Endothelial cell (in vitro differentiated cells): ENCODE measurements at regions not wholly inside any gene's neighbourhood (a gene's known extent, or its start where the extent isn't known, plus 50 kb on each side); places are given as distances from the start of the nearest gene placed in this dataset.

ENCODE experiments used
- DNase-seq: peaks from one replicate; pipeline ENCODE4 v3.0.0; 2021; ENCODE audit warnings: low spot score
- H3K27ac Mint-ChIP-seq: one replicate; pipeline ENCODE4 v1.8.0; 2021; ENCODE audit warnings: mixed read lengths, inconsistent platforms; ENCODE audit not compliant: unreplicated experiment
- H3K27me3 Mint-ChIP-seq: one replicate; pipeline ENCODE4 v1.8.0; 2021; ENCODE audit warnings: mild to moderate bottlenecking, moderate library complexity, mixed read lengths, inconsistent platforms; ENCODE audit not compliant: unreplicated experiment
- H3K36me3 Mint-ChIP-seq: one replicate; pipeline ENCODE4 v1.8.0; 2021; ENCODE audit warnings: mild to moderate bottlenecking, low read depth, mixed read lengths, inconsistent platforms; ENCODE audit not compliant: unreplicated experiment
- H3K4me1 Mint-ChIP-seq: one replicate; pipeline ENCODE4 v1.8.0; 2021; ENCODE audit warnings: mild to moderate bottlenecking, mixed read lengths, inconsistent platforms; ENCODE audit not compliant: unreplicated experiment
- H3K4me3 Mint-ChIP-seq: one replicate; pipeline ENCODE4 v1.8.0; 2021; ENCODE audit warnings: mild to moderate bottlenecking, mixed read lengths, inconsistent platforms; ENCODE audit not compliant: unreplicated experiment
- H3K9me3 Mint-ChIP-seq: one replicate; pipeline ENCODE4 v1.8.0; 2021; ENCODE audit warnings: mixed read lengths, inconsistent platforms; ENCODE audit not compliant: unreplicated experiment
- TF ChIP-seq, protein P1 (sequence below): fragments of 200-600 bp; sonication (generic); IDR thresholded peaks from one replicate; pipeline ENCODE4 v1.5.0; 2021; ENCODE audit warnings: antibody characterized with exemption; ENCODE audit not compliant: unreplicated experiment

DNA sequence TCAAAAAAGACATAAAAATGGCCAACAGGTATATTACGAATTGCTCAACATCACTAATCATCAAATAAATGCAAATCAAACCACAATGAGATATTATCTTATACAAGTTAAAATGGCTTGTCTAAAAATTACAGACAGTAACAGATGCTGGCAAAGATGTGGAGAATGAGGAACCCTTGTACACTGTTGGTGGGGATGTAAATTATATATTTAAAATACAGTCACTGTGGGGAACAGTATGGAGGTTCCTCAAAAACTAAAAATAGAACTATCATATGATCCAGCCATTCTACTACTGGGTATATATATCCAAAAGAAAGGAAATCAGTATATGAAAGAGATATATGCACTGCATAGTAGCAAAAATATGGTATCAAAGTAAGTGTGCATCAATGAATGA, 1037.2 kb upstream of the B3GALT2 start:
- Mint-ChIP-seq H3K4me3 (no peak overlapping the region), H3K4me1 (no peaks in the 10 kb centered on the region), H3K9me3 (no peaks in the 10 kb centered on the region), H3K27me3 (no peaks in the 10 kb centered on the region), H3K36me3 (no peaks in the 10 kb centered on the region), H3K27ac (no peak overlapping the region)
- no peak for DNase-seq
- TF ChIP-seq, protein P1, sequence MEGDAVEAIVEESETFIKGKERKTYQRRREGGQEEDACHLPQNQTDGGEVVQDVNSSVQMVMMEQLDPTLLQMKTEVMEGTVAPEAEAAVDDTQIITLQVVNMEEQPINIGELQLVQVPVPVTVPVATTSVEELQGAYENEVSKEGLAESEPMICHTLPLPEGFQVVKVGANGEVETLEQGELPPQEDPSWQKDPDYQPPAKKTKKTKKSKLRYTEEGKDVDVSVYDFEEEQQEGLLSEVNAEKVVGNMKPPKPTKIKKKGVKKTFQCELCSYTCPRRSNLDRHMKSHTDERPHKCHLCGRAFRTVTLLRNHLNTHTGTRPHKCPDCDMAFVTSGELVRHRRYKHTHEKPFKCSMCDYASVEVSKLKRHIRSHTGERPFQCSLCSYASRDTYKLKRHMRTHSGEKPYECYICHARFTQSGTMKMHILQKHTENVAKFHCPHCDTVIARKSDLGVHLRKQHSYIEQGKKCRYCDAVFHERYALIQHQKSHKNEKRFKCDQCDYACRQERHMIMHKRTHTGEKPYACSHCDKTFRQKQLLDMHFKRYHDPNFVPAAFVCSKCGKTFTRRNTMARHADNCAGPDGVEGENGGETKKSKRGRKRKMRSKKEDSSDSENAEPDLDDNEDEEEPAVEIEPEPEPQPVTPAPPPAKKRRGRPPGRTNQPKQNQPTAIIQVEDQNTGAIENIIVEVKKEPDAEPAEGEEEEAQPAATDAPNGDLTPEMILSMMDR = no peak

DNA sequence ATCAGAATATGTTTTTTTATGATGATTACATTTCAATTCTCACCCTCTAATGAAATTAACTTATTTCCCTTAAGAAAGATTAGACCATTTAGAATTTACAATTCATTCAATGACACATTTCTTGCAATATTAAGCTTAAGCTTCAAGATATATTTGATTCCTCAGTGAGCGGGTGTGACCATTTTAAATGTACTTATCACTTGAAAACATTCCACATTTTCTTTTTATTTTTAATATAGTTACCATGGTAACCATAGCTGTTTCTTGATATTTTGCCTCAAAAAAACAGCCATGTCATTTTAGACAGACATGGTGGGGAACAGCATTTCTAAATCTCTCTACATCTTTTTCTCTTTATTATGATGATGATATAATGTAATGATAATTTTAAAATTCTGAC, 1029.0 kb upstream of the B3GALT2 start:
- no peaks in the 10 kb centered on the region for H3K36me3 Mint-ChIP-seq
- DNase-seq = no peak

GRCh38 chr1:194214735-194215134, 1028.3 kb upstream of the B3GALT2 start:
- Mint-ChIP-seq H3K36me3 (no peaks in the 10 kb centered on the region), H3K9me3 (no peaks in the 10 kb centered on the region), H3K27ac (no peak overlapping the region), H3K27me3 (no peaks in the 10 kb centered on the region), H3K4me3 (no peak overlapping the region), H3K4me1 (no peaks in the 10 kb centered on the region)
- TF ChIP-seq, protein P1 = no peak
- no peak for DNase-seq

More for the DNA sequence above, 1029.0 kb upstream of the B3GALT2 start:
- no peak overlapping the region for H3K27ac Mint-ChIP-seq
- H3K4me3 Mint-ChIP-seq = no peak overlapping the region
- TF ChIP-seq, protein P1 = no peak
- no peaks in the 10 kb centered on the region for H3K27me3 Mint-ChIP-seq
- no peaks in the 10 kb centered on the region for H3K9me3 Mint-ChIP-seq
- H3K4me1 Mint-ChIP-seq = no peaks in the 10 kb centered on the region

GRCh38 chr1:194209920-194210319, 1023.5 kb upstream of the B3GALT2 start:
- no peak overlapping the region for H3K27ac Mint-ChIP-seq
- H3K4me3 Mint-ChIP-seq = no peak overlapping the region
- no peak for DNase-seq
- peaks cover 7% of the 10 kb centered on the region for H3K4me1 Mint-ChIP-seq
- TF ChIP-seq, protein P1 = no peak
- no peaks in the 10 kb centered on the region for H3K36me3 Mint-ChIP-seq
- H3K27me3 Mint-ChIP-seq = peaks cover 2% of the 10 kb centered on the region
- no peaks in the 10 kb centered on the region for H3K9me3 Mint-ChIP-seq

DNA sequence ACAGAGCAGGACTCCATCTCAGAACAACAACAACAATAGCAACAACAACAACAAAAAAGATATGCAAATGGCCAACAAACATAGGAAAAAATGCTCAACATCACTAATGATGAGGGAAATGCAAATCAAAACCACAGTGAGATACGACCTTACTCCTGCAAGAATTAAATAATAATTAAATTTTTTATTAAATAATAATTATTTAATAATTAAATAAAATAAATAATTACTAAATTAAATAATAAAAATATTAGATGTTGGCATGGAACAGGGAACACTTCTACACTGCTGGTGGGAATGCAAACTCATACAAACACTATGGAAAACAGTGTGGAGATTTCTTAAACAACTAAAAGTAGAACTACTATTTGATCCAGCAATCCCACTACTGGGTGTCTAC, 1022.3 kb upstream of the B3GALT2 start:
- H3K4me1 Mint-ChIP-seq = peaks cover 7% of the 10 kb centered on the region
- H3K4me3 Mint-ChIP-seq = no peak overlapping the region
- H3K36me3 Mint-ChIP-seq = no peaks in the 10 kb centered on the region
- H3K27ac Mint-ChIP-seq = no peak overlapping the region
- H3K9me3 Mint-ChIP-seq = no peaks in the 10 kb centered on the region
- TF ChIP-seq, protein P1 = no peak
- peaks cover 2% of the 10 kb centered on the region for H3K27me3 Mint-ChIP-seq
- DNase-seq = no peak
